ENCODE measurements at regions not wholly inside any gene's neighbourhood (a gene's known extent, or its start where the extent isn't known, plus 50 kb on each side); places are given as distances from the start of the nearest gene placed in this dataset.

DNA sequence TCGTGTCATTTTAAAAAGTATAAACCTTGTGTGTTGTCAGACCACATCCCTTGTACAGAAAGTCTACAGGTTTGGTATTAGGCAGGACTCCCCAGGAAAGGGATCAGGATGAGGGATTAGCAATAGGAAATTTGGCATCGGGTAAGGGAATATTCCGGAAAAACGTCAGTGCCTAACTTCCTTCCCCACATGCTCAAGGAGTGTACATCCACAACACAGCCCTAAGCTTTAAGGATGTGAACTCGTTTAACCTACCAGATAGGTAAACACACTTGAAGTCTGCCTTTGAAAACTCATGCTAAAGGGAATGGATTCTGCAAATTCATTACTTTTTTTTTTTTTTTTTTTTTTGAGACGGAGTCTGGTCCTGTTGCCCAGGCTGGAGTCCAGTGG lies 194.9 kb downstream of the SKIDA1 start:
- TF ChIP-seq POLR2A (IDR thresholded peaks at IDR 0.05), result no peak
- TF ChIP-seq, protein P1, sequence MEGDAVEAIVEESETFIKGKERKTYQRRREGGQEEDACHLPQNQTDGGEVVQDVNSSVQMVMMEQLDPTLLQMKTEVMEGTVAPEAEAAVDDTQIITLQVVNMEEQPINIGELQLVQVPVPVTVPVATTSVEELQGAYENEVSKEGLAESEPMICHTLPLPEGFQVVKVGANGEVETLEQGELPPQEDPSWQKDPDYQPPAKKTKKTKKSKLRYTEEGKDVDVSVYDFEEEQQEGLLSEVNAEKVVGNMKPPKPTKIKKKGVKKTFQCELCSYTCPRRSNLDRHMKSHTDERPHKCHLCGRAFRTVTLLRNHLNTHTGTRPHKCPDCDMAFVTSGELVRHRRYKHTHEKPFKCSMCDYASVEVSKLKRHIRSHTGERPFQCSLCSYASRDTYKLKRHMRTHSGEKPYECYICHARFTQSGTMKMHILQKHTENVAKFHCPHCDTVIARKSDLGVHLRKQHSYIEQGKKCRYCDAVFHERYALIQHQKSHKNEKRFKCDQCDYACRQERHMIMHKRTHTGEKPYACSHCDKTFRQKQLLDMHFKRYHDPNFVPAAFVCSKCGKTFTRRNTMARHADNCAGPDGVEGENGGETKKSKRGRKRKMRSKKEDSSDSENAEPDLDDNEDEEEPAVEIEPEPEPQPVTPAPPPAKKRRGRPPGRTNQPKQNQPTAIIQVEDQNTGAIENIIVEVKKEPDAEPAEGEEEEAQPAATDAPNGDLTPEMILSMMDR (IDR thresholded peaks at IDR 0.05), result no peak
- H3K4me3 ChIP-seq, result no peak overlapping the region
- no peaks in the 10 kb centered on the region for H3K9me3 ChIP-seq
- no peaks in the 10 kb centered on the region for H3K4me1 ChIP-seq
- no peak for DNase-seq
- H3K36me3 ChIP-seq, result no peaks in the 10 kb centered on the region
- no peaks in the 10 kb centered on the region for H3K27me3 ChIP-seq
- no peak overlapping the region for H3K27ac ChIP-seq

DNA sequence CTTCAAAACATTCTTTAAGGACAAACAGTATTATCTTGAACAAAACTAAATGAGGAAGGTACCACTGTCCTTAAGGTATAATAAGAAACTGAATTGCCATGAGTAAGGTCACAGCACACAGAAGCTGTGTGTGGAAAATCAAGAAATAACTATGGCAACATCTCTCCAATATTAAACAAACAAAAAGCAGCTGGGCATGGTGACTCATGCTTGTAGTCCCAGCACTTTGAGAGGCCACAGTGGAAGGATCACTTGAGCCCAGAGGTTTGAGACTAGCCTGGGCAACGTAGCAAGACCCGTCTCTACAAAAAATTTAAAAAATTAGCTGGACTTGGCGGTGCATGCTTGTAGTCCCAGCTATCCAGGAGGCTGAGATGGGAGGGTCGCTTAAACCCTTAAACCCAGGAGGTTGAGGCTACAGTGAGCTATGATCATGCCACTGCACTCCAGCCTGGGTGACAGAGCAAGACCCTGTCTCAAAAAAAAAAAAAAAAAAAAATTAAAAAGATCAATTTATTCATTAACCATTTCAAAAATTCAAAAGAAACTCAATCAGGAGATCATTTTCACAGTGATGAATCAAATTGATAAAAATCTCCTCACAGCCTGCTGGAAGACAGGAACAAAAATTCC lies 195.4 kb downstream of the SKIDA1 start:
- no peaks in the 10 kb centered on the region for H3K4me1 ChIP-seq
- DNase-seq, result no peak
- H3K9me3 ChIP-seq, result no peaks in the 10 kb centered on the region
- no peak for TF ChIP-seq POLR2A (IDR thresholded peaks at IDR 0.05)
- TF ChIP-seq, protein P1 (IDR thresholded peaks at IDR 0.05), result no peak
- H3K27me3 ChIP-seq, result no peaks in the 10 kb centered on the region
- no peaks in the 10 kb centered on the region for H3K36me3 ChIP-seq
- H3K27ac ChIP-seq, result no peak overlapping the region
- no peak overlapping the region for H3K4me3 ChIP-seq

DNA sequence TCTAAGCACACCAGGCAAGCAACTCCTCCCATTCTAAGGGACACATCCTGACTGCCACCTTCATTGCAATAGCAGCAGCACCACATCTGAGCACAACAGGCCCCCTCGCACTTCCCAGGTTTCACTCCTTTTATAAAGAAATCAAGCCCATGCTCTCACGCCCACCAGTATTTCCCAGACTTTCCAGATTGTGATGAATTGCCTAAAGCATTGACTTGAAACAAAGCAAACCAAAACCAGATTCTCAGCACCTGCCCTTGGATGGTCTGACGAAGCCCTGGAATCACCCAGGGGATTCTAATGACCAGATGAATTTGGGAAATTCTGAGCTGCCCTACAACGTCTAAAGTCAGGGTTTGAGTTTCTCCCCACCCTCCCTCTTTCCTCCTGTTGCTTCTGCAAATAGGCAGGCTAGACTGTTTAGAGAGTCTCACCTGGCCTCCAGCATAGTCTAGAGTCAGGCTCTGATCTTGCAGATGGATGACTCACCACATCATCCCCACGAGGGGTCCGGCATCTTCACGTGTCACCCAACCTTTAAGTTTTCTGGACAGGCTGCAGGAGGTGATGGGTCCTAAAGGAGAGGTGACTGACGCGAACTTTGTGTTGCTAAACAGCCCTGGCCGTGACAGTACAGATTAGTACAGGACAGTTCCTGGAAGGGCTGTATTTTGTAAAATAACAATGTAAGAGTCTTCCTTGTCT lies 198.0 kb downstream of the SKIDA1 start:
- DNase-seq, result no peak
- TF ChIP-seq POLR2A (IDR thresholded peaks at IDR 0.05), result no peak
- TF ChIP-seq, protein P1 (IDR thresholded peaks at IDR 0.05), result no peak
- H3K9me3 ChIP-seq, result no peaks in the 10 kb centered on the region
- H3K27ac ChIP-seq, result no peak overlapping the region
- no peaks in the 10 kb centered on the region for H3K4me1 ChIP-seq
- H3K36me3 ChIP-seq, result no peaks in the 10 kb centered on the region
- no peaks in the 10 kb centered on the region for H3K27me3 ChIP-seq
- no peak overlapping the region for H3K4me3 ChIP-seq

DNA sequence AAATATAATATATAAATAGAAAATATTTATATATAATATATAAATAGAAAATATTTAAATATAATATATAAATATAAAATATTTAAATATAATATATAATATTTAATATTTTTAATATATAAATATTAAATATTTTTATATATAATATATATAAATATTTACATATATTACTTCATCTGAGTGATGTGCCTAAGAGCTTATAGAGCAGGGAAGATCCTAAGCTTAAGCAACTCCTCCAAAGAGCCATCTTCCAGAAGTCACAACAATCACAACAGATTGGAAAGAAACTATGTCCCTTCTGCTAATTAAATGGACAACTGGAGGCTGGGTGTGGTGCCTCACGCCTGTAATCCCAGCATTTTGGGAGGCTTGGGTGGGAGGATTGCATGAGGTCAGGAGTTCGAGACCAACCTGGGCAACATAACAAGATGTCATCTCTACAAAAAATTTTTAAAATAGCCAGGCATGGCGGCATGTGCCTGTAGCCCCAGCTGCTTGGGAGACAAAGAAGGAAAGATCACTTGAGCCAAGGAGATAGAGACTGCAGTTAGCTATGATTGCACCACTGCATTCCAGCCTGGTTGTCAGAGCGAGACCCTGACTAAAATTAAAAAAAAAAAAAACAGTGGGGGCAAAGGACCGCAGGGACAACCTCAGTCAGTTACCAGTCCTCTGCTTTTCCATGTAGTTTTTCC lies 198.7 kb downstream of the SKIDA1 start:
- H3K27me3 ChIP-seq, result no peaks in the 10 kb centered on the region
- TF ChIP-seq, protein P1 (IDR thresholded peaks at IDR 0.05), result no peak
- TF ChIP-seq POLR2A (IDR thresholded peaks at IDR 0.05), result no peak
- no peak for DNase-seq
- H3K9me3 ChIP-seq, result no peaks in the 10 kb centered on the region
- H3K36me3 ChIP-seq, result no peaks in the 10 kb centered on the region
- H3K4me1 ChIP-seq, result no peaks in the 10 kb centered on the region
- H3K27ac ChIP-seq, result no peak overlapping the region
- H3K4me3 ChIP-seq, result no peak overlapping the region

DNA sequence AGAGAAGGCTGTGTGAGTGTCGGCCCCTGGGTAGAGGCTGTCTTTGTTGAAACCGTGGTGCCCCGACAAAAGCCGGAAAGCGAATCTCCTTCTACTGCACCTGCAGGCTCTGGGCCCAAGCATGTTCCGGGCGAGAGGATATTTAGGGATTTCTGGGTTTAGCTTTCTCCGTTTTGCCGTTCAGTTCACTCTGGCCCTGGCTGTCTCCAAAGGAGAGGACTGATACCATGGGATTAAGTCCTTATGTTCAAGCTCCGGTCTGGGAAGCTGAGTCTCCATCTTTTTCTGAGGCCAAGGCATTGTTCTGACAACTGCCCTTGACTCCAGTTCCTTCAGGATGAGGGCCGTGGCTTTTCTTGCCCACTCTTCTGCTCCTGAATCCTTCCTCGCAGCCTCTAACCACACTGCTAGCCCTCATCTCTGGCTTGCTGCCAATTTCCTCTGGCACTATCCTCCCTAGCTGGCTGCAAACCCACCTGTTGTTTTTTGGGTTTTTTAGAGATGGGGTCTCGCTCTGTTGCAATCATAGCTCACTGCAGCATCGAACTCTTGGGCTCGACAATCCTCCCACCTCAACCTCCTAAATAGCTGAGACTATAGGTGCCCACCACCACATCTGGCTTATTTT lies 206.8 kb downstream of the SKIDA1 start:
- DNase-seq, result no peak
- no peak for TF ChIP-seq POLR2A (IDR thresholded peaks at IDR 0.05)
- TF ChIP-seq, protein P1 (IDR thresholded peaks at IDR 0.05), result no peak

More for the DNA sequence above, 206.8 kb downstream of the SKIDA1 start:
- H3K27ac ChIP-seq, result no peak overlapping the region
- H3K36me3 ChIP-seq, result no peaks in the 10 kb centered on the region
- no peaks in the 10 kb centered on the region for H3K27me3 ChIP-seq
- H3K4me3 ChIP-seq, result no peak overlapping the region
- no peaks in the 10 kb centered on the region for H3K9me3 ChIP-seq
- H3K4me1 ChIP-seq, result peaks cover 0 to 8% (median 0%) of the 10 kb centered on the region in 4 donors

Measured in Peyer's patch (tissue), 4 donors.